AG09309 (cell line): ENCODE measurements at regions not wholly inside any gene's neighbourhood (a gene's known extent, or its start where the extent isn't known, plus 50 kb on each side); places are given as distances from the start of the nearest gene placed in this dataset.

ENCODE experiments used
- DNase-seq: peaks from one replicate; pipeline ENCODE4 v3.0.0-alpha.2; 2010; ENCODE audit warnings: low read depth
- H3K4me3 ChIP-seq: 2 replicates; pipeline ENCODE4 v1.5.1; 2011; ENCODE audit warnings: mild to moderate bottlenecking, low read depth, low read length, moderate library complexity; ENCODE audit not compliant: control insufficient read depth
- TF ChIP-seq, protein P1 (sequence below): IDR thresholded peaks from 2 replicates; pipeline ENCODE4 v1.5.1; 2011; ENCODE audit warnings: mild to moderate bottlenecking, low read depth, low read length, inconsistent platforms; ENCODE audit not compliant: insufficient read depth, control insufficient read depth; ENCODE audit errors: missing control alignments

DNA sequence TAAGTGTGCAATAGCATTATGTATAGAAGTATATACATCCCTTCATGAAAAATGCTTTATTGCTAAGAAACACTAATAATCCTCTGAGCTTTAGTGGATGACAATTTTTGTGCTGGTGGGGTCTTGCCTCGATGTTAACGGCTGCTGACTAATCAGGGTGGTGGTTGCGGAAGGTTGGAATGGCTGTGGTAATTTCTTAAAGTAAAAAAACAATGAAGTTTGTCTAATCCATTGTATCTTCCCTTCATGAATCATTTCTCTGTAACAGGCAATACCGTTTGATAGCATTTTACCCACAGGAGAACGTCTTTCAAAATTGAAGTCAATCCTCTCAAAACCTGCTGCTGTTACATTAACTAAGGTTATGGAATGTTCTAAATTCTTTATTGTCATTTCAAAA, 816.5 kb upstream of the GJE1 start:
- TF ChIP-seq, protein P1, sequence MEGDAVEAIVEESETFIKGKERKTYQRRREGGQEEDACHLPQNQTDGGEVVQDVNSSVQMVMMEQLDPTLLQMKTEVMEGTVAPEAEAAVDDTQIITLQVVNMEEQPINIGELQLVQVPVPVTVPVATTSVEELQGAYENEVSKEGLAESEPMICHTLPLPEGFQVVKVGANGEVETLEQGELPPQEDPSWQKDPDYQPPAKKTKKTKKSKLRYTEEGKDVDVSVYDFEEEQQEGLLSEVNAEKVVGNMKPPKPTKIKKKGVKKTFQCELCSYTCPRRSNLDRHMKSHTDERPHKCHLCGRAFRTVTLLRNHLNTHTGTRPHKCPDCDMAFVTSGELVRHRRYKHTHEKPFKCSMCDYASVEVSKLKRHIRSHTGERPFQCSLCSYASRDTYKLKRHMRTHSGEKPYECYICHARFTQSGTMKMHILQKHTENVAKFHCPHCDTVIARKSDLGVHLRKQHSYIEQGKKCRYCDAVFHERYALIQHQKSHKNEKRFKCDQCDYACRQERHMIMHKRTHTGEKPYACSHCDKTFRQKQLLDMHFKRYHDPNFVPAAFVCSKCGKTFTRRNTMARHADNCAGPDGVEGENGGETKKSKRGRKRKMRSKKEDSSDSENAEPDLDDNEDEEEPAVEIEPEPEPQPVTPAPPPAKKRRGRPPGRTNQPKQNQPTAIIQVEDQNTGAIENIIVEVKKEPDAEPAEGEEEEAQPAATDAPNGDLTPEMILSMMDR, result no peak
- no peak for DNase-seq
- no peak overlapping the region for H3K4me3 ChIP-seq

DNA sequence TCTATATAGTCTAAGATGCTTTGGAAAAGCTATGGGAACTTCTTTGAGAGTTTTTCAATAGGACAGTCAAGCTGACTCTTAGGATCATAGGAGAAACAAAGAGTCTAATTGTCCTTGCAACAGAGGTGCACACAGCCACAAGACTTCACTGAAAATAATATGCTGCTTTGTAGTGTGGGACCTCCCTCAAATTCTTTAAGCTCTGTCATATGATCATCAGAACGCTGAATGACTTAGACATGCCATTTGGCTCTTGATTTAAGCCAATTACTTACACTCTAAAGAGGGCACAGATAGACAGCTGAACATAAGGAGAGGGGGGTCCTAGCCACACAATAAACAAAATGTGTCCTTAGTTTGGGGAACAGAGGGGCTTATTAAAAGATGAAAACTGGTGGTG, 818.7 kb upstream of the GJE1 start:
- TF ChIP-seq, protein P1, result no peak
- DNase-seq, result no peak
- no peak overlapping the region for H3K4me3 ChIP-seq

DNA sequence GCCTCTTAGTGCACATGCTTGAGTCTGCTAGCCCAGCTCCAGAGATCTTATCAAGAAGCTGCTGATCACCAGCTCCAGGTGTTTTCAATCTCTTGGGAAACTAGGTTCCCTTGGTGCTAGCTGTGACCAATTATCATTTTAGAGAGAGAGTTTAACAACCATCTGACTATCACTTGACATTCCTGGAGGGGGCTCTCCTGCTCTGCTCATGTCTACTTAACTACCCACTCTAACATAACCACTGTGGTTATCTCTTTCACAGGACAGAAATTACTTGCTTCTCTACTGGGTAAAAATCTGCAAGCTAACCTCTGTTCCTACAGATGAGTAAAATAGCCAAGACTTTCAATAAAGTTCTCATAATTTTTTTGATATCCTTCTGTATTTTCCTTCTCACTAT, 823.4 kb upstream of the GJE1 start:
- no peak for DNase-seq
- TF ChIP-seq, protein P1, result no peak

DNA sequence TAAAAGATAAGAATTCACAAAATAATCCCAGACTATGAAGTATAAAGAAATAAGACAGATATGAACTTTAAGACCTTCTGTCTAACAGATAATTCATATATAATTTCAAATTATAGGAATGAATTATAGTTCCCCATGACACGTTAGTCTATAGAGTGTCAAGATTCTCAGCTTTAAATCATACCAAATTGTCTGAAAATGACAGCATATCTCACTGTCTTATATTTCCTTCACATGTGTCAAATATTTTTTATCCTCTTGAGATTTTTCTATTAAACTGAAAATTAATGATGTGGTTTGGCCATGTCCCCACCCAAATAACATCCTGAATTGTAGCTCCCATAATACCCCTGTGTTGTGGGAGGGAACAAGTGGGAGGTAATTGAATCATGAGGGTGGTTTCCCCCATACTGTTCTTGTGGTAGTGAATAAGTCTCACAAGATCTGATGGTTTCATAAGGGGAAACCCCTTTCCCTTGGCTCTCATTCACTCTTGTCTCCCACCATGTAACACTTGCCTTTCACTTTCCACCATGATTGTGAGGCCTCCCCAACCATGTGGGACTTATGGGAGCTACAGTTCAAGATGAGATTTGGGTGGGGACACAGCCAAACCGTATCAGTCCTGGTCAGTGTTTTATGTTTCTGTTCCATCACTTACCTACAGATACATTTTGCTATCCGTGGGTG, 825.3 kb upstream of the GJE1 start:
- TF ChIP-seq, protein P1, result no peak
- no peak for DNase-seq
- H3K4me3 ChIP-seq, result no peak overlapping the region

More for the DNA sequence above, 823.4 kb upstream of the GJE1 start:
- no peak overlapping the region for H3K4me3 ChIP-seq

DNA sequence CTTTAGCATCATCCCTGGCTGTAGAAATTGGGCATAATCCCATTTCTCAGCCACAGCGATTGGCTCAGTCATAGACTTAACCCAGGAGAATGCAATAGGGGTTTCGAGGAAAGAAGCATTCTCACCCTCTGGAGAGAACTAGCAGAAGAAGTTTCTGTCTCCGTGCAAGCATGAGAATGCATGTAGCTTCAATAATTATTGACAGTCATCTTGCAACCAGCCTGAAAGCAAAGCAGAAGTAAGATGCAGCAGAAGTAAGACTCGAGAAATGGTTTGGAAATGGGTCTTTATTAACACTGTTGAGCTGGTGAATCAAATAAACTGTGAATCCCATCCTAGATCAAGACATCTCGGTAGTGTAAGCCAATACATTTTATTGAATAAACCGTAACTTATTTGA, 828.8 kb upstream of the GJE1 start:
- TF ChIP-seq, protein P1, result no peak
- H3K4me3 ChIP-seq, result no peak overlapping the region
- no peak for DNase-seq

DNA sequence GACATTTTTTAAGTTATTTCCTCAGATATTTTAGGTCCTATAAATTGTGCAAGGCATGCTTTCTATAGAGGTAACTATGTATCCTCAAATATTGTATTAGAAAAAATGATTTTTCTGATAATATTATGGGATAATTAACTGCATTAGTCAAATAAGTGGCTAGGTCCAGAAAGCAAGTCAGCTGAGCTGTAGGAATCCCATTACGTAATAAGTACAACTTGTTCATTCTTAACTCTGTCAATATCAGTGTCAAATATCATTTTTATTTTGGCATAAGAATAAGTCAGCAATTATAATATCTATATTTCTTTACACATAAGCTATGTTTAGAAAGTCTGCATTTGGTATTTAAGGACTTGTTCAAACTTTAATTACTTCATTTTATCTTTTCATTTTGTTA, 830.9 kb upstream of the GJE1 start:
- H3K4me3 ChIP-seq, result no peak overlapping the region
- TF ChIP-seq, protein P1, result no peak
- DNase-seq, result no peak
